Tibial artery (tissue), 4 donors: ENCODE measurements at regions not wholly inside any gene's neighbourhood (a gene's known extent, or its start where the extent isn't known, plus 50 kb on each side); places are given as distances from the start of the nearest gene placed in this dataset.

Experiments used
- DNase-seq, 2 donors: peaks; one replicate each; pipeline ENCODE4 v3.0.0-alpha.2; 2019
- H3K27ac ChIP-seq, 2 donors: fragments of 200-600 bp; sonication (generic) in 1 of 2; 1 replicate in 1 of 2; 2 replicates in 1 of 2; pipeline ENCODE4 v1.5.1; 2018 to 2019; ENCODE audit warnings: mild to moderate bottlenecking in 1 of 2
- H3K27me3 ChIP-seq, 2 donors: fragments of 200-600 bp; sonication (generic) in 1 of 2; one replicate each; pipeline versions ENCODE4 v1.5.1 to v1.6.0; 2016 to 2019
- H3K36me3 ChIP-seq, 3 donors: fragments of 200-600 bp; sonication (generic) in 2 of 3; one replicate each; pipeline ENCODE4 v1.5.1; 2016 to 2019; ENCODE audit warnings: mild to moderate bottlenecking in 2 of 3
- H3K4me1 ChIP-seq, 4 donors: fragments of 200-600 bp; sonication (generic) in 2 of 4; 1 replicate in 3 of 4; 2 replicates in 1 of 4; pipeline ENCODE4 v1.5.1; 2016 to 2019
- H3K4me3 ChIP-seq, 2 donors: fragments of 200-600 bp; sonication (generic) in 1 of 2; 1 replicate in 1 of 2; 2 replicates in 1 of 2; pipeline ENCODE4 v1.5.1; 2018 to 2019; ENCODE audit warnings: mild to moderate bottlenecking in 2 of 2
- H3K9me3 ChIP-seq, 3 donors: fragments of 200-600 bp; sonication (generic) in 1 of 3; one replicate each; pipeline ENCODE4 v1.5.1; 2016 to 2019
- intact Hi-C: fragments of 100-400 bp; cut with DNase I; formaldehyde crosslinking; loops from one replicate; pipeline ENCODE4 v1.15.0; 2023; ENCODE audit warnings: low total_unique reads
- TF ChIP-seq, protein P1 (sequence below), 2 experiments: fragments of 200-600 bp in 1 of 2; fragments of 450-650 bp in 1 of 2; IDR thresholded peaks; one replicate each; pipeline ENCODE4 v1.5.1; 2017 to 2019; ENCODE audit warnings: antibody characterized with exemption in 2 of 2, mild to moderate bottlenecking in 1 of 2, moderate library complexity in 1 of 2

DNA sequence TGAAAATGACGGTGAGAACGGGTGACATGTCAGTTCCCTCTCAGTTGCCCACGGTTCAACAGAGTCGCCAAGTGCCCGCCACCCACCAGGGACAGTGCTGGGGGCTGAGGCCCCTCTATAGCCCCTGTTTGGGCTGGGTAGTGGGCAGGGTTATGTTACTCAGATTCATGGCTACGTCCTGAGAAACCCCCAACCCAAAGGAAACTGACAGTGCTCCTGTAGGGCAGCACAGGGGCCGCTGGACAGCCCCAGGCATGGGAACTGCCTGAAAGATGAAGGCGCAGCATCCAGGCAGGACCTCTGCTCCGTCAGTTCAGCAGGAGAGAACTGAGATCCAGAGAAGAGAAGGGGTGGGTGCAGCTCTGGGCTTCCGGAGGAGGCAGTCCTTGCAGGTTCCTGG lies 118.9 kb upstream of the PMEPA1 start:
- H3K27me3 ChIP-seq: no peaks in the 10 kb centered on the region
- no peaks in the 10 kb centered on the region for H3K9me3 ChIP-seq
- H3K4me1 ChIP-seq: peaks cover 0 to 11% (median 4%) of the 10 kb centered on the region in 4 donors
- peak in 1 of 2 donors; percentile 51 for DNase-seq
- no peak overlapping the region for H3K27ac ChIP-seq
- intact Hi-C loops: no loop called here
- H3K36me3 ChIP-seq: no peaks in the 10 kb centered on the region
- H3K4me3 ChIP-seq: no peak overlapping the region
- TF ChIP-seq, protein P1, sequence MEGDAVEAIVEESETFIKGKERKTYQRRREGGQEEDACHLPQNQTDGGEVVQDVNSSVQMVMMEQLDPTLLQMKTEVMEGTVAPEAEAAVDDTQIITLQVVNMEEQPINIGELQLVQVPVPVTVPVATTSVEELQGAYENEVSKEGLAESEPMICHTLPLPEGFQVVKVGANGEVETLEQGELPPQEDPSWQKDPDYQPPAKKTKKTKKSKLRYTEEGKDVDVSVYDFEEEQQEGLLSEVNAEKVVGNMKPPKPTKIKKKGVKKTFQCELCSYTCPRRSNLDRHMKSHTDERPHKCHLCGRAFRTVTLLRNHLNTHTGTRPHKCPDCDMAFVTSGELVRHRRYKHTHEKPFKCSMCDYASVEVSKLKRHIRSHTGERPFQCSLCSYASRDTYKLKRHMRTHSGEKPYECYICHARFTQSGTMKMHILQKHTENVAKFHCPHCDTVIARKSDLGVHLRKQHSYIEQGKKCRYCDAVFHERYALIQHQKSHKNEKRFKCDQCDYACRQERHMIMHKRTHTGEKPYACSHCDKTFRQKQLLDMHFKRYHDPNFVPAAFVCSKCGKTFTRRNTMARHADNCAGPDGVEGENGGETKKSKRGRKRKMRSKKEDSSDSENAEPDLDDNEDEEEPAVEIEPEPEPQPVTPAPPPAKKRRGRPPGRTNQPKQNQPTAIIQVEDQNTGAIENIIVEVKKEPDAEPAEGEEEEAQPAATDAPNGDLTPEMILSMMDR (IDR thresholded peaks at IDR 0.05): no peak

DNA sequence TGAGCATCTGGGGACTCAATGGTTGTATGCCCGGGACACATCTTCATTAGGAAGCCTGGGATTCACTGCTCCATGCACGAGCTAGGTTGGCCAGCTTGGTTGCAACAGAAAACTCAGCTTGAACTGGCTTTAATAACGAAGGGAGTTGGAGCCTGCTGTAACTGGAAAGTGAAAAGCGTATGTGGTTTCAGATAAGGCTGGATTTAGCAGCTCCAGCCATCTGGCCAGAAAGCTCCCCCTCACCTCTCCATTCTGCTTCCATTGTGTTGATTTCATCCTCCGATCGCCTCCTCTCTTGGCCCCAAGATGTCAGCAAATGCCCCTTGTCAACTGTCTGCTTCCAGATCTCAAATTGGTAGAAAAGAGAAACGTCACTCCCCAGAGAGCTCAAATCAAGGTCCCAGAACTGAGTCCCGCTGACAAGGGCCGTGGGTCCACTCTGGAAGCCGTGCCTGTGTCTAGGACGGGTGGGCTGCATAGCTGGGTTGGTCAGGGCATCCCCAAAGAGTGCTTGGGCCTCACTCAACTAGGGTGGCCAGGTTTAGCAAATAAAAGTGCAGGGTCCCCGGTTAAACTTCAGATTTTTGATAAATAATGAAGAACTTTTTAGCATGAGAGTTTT lies 117.0 kb upstream of the PMEPA1 start:
- no peaks in the 10 kb centered on the region for H3K9me3 ChIP-seq
- intact Hi-C loops: no loop called here
- peaks cover 0 to 9% (median 4%) of the 10 kb centered on the region in 4 donors for H3K4me1 ChIP-seq
- TF ChIP-seq, protein P1 (IDR thresholded peaks at IDR 0.05): no peak
- H3K27me3 ChIP-seq: no peaks in the 10 kb centered on the region
- no peak overlapping the region for H3K4me3 ChIP-seq
- H3K36me3 ChIP-seq: no peaks in the 10 kb centered on the region
- no peak overlapping the region for H3K27ac ChIP-seq
- peak in 1 of 2 donors; percentile 24 for DNase-seq

DNA sequence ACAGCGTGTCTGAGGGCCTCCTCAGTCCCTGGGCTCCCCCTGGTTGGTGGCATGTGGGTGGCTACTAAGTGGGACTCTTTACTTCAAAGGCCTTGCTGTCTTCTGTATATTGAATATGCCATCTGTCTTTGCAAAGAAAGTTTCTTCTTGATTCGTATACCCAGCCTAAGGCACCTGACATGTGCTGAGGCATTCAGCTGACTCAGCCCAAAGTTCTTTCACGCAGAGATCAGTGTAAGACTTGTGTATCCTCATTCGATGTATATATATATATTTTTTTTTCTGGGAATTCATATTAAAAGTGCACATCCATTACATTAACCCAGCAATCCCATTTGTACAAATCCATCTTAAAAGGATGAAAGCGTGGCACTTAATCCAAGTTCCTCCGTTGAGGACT lies 115.1 kb upstream of the PMEPA1 start:
- Histone ChIP-seq H3K4me1 (peaks cover 0 to 3% (median 0%) of the 10 kb centered on the region in 4 donors), H3K9me3 (no peaks in the 10 kb centered on the region), H3K36me3 (no peaks in the 10 kb centered on the region), H3K27ac (no peak overlapping the region), H3K4me3 (no peak overlapping the region), H3K27me3 (peaks cover 0 to 6% of the 10 kb centered on the region in 2 donors)
- intact Hi-C loops: no loop called here
- TF ChIP-seq, protein P1 (IDR thresholded peaks at IDR 0.05): no peak
- no peak for DNase-seq

DNA sequence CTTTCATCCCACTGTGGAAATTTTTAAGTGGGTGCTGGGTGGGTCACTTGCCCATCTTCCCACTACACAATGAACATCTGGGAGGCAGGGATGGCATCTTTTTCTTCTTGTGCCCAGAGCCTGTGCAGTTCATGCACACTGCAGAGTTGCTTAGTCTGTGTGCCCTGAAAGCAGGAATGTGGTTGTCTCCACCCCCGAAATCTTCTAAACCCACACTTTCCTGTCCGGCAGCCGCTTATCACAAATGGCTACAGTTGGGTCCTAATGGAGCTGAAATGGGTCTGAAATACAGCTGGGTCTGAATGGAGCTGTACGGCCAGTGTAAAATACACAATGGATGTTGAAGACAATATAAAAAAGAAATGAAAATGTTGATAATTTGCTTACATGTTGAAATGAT lies 112.1 kb upstream of the PMEPA1 start:
- Histone ChIP-seq H3K4me3 (no peak overlapping the region), H3K36me3 (no peaks in the 10 kb centered on the region), H3K4me1 (peaks cover 0 to 3% (median 0%) of the 10 kb centered on the region in 4 donors), H3K27me3 (peaks cover 0 to 6% of the 10 kb centered on the region in 2 donors), H3K27ac (no peak overlapping the region), H3K9me3 (no peaks in the 10 kb centered on the region)
- intact Hi-C loops: no loop called here
- TF ChIP-seq, protein P1 (IDR thresholded peaks at IDR 0.05): no peak
- DNase-seq: no peak

DNA sequence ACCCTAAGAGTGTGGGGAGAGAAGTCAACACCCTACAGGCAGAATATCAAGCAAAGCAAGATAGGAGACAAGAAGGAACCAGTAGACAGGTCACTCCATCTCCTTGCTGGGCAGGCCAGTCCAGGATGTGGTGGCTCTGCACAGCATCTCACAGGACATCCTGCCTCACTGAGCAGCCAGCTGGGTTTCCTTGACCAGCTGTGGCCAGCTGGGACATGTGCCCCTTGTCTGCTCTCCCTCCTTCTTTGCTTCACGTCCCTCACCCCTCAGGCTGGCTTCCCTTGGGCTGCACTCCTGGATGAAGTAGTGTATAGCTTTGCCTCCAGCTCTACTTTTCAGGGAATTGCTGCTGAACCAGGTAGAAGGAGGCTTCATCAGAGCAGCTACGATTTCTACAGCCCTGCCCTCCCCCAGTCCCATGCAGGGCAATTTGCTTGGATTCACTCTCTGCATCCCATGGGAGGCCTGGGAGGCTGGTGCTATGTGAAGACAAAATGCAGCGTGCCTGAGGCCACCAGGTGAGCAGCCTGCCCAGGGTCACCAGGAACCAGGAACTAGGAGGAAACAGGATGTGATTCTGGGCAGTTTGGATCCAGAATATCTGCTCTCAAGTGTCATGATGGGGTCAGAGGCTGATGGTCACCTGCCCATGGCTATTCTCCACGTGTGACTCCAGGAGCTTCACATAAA lies 110.0 kb upstream of the PMEPA1 start:
- H3K4me3 ChIP-seq: no peak overlapping the region

More for the DNA sequence above, 110.0 kb upstream of the PMEPA1 start:
- no peaks in the 10 kb centered on the region for H3K9me3 ChIP-seq
- no peaks in the 10 kb centered on the region for H3K36me3 ChIP-seq
- no peak for DNase-seq
- H3K27me3 ChIP-seq: peaks cover 0 to 6% of the 10 kb centered on the region in 2 donors
- intact Hi-C loops: no loop called here
- no peak overlapping the region for H3K27ac ChIP-seq
- TF ChIP-seq, protein P1 (IDR thresholded peaks at IDR 0.05): no peak
- H3K4me1 ChIP-seq: peaks cover 0 to 8% (median 0%) of the 10 kb centered on the region in 4 donors
